SK-N-SH treated with all-trans-retinoic acid at 6 μM for 48 hours (cell line): ENCODE measurements at regions not wholly inside any gene's neighbourhood (a gene's known extent, or its start where the extent isn't known, plus 50 kb on each side); places are given as distances from the start of the nearest gene placed in this dataset.

ENCODE experiments used
- CSRNP3 ChIP-seq: fragments of 250-450 bp; sonication (Bioruptor Pico); IDR thresholded peaks from 2 replicates; pipeline ENCODE4 v1.5.1; 2021; ENCODE audit warnings: mild to moderate bottlenecking, moderate library complexity
- ESRRG ChIP-seq: fragments of 250-450 bp; sonication (Bioruptor Pico); IDR thresholded peaks from 2 replicates; pipeline ENCODE4 v1.6.1; 2021; ENCODE audit warnings: mild to moderate bottlenecking
- POU6F1 ChIP-seq: fragments of 250-450 bp; sonication (Bioruptor Pico); IDR thresholded peaks from 2 replicates; pipeline ENCODE4 v1.8.0; 2021; ENCODE audit warnings: low read depth, mild to moderate bottlenecking, moderate library complexity, borderline replicate concordance
- RARB ChIP-seq: fragments of 250-450 bp; sonication (Bioruptor Pico); IDR thresholded peaks from 2 replicates; pipeline ENCODE4 v1.8.0; 2021; ENCODE audit warnings: mild to moderate bottlenecking, moderate library complexity
- SNAI2 ChIP-seq: fragments of 250-450 bp; sonication (Bioruptor Pico); IDR thresholded peaks from 2 replicates; pipeline ENCODE4 v1.5.0; 2020; ENCODE audit warnings: mild to moderate bottlenecking, moderate library complexity
- ZC3H10 ChIP-seq: fragments of 250-450 bp; sonication (Bioruptor Pico); IDR thresholded peaks from 2 replicates; pipeline ENCODE4 v1.5.1; 2021; ENCODE audit warnings: mild to moderate bottlenecking, moderate library complexity
- ZFP3 ChIP-seq: fragments of 250-450 bp; sonication (Bioruptor Pico); IDR thresholded peaks from 2 replicates; pipeline ENCODE4 v1.5.0; 2020; ENCODE audit warnings: mild to moderate bottlenecking, moderate library complexity
- ZFP30 ChIP-seq: fragments of 450-650 bp; formaldehyde crosslinking; IDR thresholded peaks from 2 replicates; pipeline ENCODE4 v1.5.0; 2022; ENCODE audit warnings: mild to moderate bottlenecking, moderate library complexity
- ZNF565 ChIP-seq: fragments of 450-650 bp; formaldehyde crosslinking; conservative IDR thresholded peaks from 2 replicates; pipeline ENCODE4 v1.5.0; 2020; ENCODE audit warnings: low read depth, mild to moderate bottlenecking, moderate library complexity
- ZNF70 ChIP-seq: fragments of 450-650 bp; formaldehyde crosslinking; IDR thresholded peaks from 2 replicates; pipeline ENCODE4 v1.5.0; 2020; ENCODE audit warnings: mild to moderate bottlenecking, moderate library complexity
- TF ChIP-seq, protein P1 (sequence below): fragments of 250-450 bp; sonication (Bioruptor Pico); IDR thresholded peaks from 2 replicates; pipeline ENCODE4 v1.5.1; 2020; ENCODE audit warnings: low read depth, mild to moderate bottlenecking, moderate library complexity
- TF ChIP-seq, protein P2 (sequence below): fragments of 250-450 bp; sonication (Bioruptor Pico); IDR thresholded peaks from 2 replicates; pipeline ENCODE4 v1.8.0; 2020; ENCODE audit warnings: mild to moderate bottlenecking, moderate library complexity, borderline replicate concordance

- TF ChIP-seq CSRNP3 (CRISPR knock-in tag) (no peak), ESRRG (CRISPR knock-in tag) (no peak), SNAI2 (CRISPR knock-in tag) (no peak), ZC3H10 (CRISPR knock-in tag) (no peak), ZNF70 (no peak), POU6F1 (CRISPR knock-in tag) (no peak), ZFP30 (CRISPR knock-in tag) (no peak), RARB (CRISPR knock-in tag) (no peak), ZNF565 (CRISPR knock-in tag) (no peak), ZFP3 (no peak)
- TF ChIP-seq, protein P1, sequence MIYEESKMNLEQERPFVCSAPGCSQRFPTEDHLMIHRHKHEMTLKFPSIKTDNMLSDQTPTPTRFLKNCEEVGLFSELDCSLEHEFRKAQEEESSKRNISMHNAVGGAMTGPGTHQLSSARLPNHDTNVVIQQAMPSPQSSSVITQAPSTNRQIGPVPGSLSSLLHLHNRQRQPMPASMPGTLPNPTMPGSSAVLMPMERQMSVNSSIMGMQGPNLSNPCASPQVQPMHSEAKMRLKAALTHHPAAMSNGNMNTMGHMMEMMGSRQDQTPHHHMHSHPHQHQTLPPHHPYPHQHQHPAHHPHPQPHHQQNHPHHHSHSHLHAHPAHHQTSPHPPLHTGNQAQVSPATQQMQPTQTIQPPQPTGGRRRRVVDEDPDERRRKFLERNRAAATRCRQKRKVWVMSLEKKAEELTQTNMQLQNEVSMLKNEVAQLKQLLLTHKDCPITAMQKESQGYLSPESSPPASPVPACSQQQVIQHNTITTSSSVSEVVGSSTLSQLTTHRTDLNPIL (CRISPR knock-in tag): no peak
- TF ChIP-seq, protein P2, sequence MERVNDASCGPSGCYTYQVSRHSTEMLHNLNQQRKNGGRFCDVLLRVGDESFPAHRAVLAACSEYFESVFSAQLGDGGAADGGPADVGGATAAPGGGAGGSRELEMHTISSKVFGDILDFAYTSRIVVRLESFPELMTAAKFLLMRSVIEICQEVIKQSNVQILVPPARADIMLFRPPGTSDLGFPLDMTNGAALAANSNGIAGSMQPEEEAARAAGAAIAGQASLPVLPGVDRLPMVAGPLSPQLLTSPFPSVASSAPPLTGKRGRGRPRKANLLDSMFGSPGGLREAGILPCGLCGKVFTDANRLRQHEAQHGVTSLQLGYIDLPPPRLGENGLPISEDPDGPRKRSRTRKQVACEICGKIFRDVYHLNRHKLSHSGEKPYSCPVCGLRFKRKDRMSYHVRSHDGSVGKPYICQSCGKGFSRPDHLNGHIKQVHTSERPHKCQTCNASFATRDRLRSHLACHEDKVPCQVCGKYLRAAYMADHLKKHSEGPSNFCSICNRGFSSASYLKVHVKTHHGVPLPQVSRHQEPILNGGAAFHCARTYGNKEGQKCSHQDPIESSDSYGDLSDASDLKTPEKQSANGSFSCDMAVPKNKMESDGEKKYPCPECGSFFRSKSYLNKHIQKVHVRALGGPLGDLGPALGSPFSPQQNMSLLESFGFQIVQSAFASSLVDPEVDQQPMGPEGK (CRISPR knock-in tag): no peak
These were observed 948.9 kb upstream of the FLRT2 start for GRCh38 chr14:84581041-84581440.
